ENCODE measurements at regions not wholly inside any gene's neighbourhood (a gene's known extent, or its start where the extent isn't known, plus 50 kb on each side); places are given as distances from the start of the nearest gene placed in this dataset.

- H3K27ac ChIP-seq = no peak overlapping the region
- no peaks in the 10 kb centered on the region for H3K27me3 ChIP-seq
- no peak for DNase-seq
- no peak overlapping the region for H3K4me3 ChIP-seq
- H3K36me3 ChIP-seq = no peaks in the 10 kb centered on the region
- H3K4me1 ChIP-seq (ENCODE audit: insufficient read depth) = no peaks in the 10 kb centered on the region
- TF ChIP-seq CTCF (IDR thresholded peaks at IDR 0.05) (no peak), EP300 (IDR thresholded peaks at IDR 0.05) (no peak), POLR2A (IDR thresholded peaks at IDR 0.05) (no peak)
- WGBS, 3 donors = 83 to 86% (median 86%) methylated on average over 4 of the region's 4 CpGs
- intact Hi-C loops (cut with DNase I) = no loop called here
- no peaks in the 10 kb centered on the region for H3K9me3 ChIP-seq
These were observed 590.0 kb downstream of the BCOR start for GRCh38 chrX:39507617-39508299.

DNA sequence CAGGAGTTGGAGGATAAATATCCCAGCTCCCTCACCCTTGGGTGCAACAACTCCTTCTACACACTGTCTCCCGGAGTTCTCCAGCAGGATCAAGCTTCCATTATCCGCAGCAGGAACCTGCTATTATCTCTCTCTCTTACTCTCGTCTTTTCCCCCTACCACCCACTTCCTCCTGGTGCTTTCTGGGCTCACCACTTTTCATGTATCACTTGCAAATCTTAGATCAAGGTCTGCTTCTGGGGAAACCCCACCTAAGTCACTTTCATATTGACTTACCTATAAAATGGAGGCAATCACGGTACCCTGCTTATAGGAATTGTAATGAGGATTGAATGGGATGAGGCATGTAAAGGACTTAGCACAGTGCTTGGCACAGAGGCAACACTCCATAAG, 589.5 kb downstream of the BCOR start:
- Histone ChIP-seq H3K36me3 (no peaks in the 10 kb centered on the region), H3K9me3 (no peaks in the 10 kb centered on the region), H3K4me1 (ENCODE audit: insufficient read depth) (no peaks in the 10 kb centered on the region), H3K27me3 (no peaks in the 10 kb centered on the region), H3K4me3 (no peak overlapping the region), H3K27ac (no peak overlapping the region)
- DNase-seq = no peak
- intact Hi-C loops (cut with DNase I) = no loop called here
- WGBS, 3 donors = 82 to 90% (median 86%) methylated on average over 4 of the region's 4 CpGs
- TF ChIP-seq CTCF (IDR thresholded peaks at IDR 0.05) (no peak), EP300 (IDR thresholded peaks at IDR 0.05) (no peak), POLR2A (IDR thresholded peaks at IDR 0.05) (no peak)

- TF ChIP-seq CTCF (IDR thresholded peaks at IDR 0.05) (no peak), POLR2A (IDR thresholded peaks at IDR 0.05) (no peak)
- WGBS, 3 donors = 61 to 64% (median 62%) methylated on average over 1 of the region's 1 CpG
- no peaks in the 10 kb centered on the region for H3K36me3 ChIP-seq
These were observed 588.6 kb downstream of the BCOR start for GRCh38 chrX:39509157-39509556.

GRCh38 chrX:39513836-39514235, 583.9 kb downstream of the BCOR start:
- Histone ChIP-seq H3K9me3 (no peaks in the 10 kb centered on the region), H3K4me3 (no peak overlapping the region), H3K36me3 (no peaks in the 10 kb centered on the region), H3K4me1 (ENCODE audit: insufficient read depth) (no peaks in the 10 kb centered on the region), H3K27ac (peak overlapping the region in 1 of 2 donors; percentile 8), H3K27me3 (no peaks in the 10 kb centered on the region)
- no peak for TF ChIP-seq CTCF (IDR thresholded peaks at IDR 0.05)
- TF ChIP-seq EP300 (IDR thresholded peaks at IDR 0.05) = no peak
- no peak for TF ChIP-seq POLR2A (IDR thresholded peaks at IDR 0.05)
- intact Hi-C loops (cut with DNase I) = no loop called here
- DNase-seq = peak; percentile 54 to 72 (median 63)
- 34 to 52% (median 41%) methylated on average over 5 of the region's 5 CpGs for WGBS, 3 donors

More at GRCh38 chrX:39509157-39509556, 588.6 kb downstream of the BCOR start:
- Histone ChIP-seq H3K4me3 (no peak overlapping the region), H3K27ac (no peak overlapping the region), H3K9me3 (no peaks in the 10 kb centered on the region), H3K27me3 (no peaks in the 10 kb centered on the region), H3K4me1 (ENCODE audit: insufficient read depth) (no peaks in the 10 kb centered on the region)
- no peak for DNase-seq
- intact Hi-C loops (cut with DNase I) = no loop called here

Data from ovary (tissue), 7 donors.